ENCODE measurements at regions not wholly inside any gene's neighbourhood (a gene's known extent, or its start where the extent isn't known, plus 50 kb on each side); places are given as distances from the start of the nearest gene placed in this dataset.
"Not testable (repeated sequence)": the region's sequence is repeated elsewhere in the genome, so short reads cannot be mapped to it uniquely, and the experiment has no call there.

DNA sequence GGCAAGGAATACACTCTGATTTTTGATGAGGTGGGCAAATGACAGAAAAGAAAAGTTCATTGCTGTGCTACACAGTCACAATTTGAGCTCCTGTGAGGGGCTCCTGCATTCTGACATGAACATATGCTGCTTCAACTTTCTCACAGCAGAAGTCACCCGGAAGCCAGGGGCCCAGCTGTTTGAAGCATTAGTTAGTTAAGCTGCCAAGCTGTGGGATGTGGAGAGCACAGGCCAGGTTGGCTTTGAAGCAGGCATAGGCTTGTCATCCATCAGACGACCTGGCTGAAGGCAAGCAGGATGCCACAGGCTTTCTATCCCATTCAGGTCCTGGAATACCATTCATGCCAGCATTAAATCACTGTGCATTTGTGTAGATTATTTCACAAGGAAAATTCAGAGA, 63.1 kb downstream of the MTNR1B start:
- no peak for DNase-seq

DNA sequence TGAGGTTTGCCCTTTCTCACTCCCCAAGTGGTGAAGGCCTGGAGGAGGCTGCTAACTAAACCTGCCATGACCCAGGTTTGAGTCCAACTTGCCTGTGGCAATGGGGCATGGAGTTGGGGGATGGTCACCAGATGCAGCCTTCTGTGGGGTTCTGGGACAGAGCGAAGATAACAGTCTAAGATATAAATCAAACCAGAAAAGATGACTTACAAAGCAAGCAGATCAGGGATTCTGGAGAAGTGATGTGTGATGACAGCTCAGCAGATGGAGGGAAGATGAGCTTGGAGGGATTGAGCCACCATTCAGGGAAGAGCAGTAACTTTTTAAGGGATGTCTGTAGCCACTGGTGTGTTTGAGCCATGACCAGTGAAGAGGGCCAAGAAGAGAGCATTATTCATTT, 63.6 kb downstream of the MTNR1B start:
- no peak for DNase-seq

GRCh38 chr11:93034031-93034722, 64.7 kb downstream of the MTNR1B start:
- DNase-seq: no peak

- no peak for DNase-seq
Measured at GRCh38 chr11:93034723-93035039, 65.2 kb downstream of the MTNR1B start.

DNA sequence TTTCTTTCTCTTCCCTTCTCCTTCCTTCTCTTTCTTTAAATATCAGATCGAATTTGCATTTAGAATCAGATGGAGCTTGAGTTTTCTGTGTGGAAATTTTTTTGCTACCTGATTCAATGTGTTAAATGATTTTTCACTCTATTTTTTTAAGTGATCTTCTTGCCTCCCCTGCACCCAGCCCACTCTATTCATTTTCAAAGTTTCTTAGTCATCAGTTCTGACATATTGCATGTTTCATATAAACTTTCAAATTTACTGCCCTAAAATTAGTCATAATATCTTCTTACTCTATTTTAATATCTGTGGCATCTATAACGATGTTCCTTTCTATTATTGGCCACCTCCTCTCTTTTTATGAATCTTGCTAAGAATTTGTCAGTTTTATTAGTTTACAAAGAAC, 69.1 kb downstream of the MTNR1B start:
- no peak for DNase-seq

DNA sequence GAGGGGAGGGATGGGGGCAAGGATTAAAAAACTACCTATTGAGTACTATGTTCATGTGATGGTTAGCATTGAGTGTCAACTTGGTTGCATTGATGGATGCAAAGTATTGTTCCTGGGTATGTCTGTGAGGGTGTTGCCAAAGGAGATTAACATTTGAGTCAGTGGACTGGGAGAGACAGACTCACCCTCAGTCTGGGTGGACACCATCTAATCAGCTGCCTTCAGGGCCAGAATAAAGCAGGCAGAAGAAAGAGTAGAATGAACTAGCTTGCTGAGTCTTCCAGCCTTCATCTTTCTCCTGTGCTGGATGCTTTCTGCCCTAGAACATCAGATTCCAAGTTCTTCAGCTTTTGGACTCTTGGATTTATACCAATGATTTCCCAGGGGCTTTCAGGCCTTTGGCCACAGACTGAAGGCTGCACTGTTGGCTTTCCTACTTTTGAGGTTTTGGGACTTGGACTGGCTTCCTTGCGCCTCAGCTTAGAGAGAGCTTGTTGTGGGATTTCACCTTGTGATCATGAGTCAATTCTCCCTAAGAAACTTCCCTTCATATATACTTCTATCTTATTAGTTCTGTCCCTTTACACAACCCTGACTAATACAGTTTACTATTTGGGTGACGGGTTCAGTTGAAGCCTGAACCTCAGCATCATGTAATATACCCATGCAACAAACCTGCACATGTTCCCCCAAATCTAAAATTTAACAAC, 70.2 kb downstream of the MTNR1B start:
- DNase-seq: no peak

DNA sequence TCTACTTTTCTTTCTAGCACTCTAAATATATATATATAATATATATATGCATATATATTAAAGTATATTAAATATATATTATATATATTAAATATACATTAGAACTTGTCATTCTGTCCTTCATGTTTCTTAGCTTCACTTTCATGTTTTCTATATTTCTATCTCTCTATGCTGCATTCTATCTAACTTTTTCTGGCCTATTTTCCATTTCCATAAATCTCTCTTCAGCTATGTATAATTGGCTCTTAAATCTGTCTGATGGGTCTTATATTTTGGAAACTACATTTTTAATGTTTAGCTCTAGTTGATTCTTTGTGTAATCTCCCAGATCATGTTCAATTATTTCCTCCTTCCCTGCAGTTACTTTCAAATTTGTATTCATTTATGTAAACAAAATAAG, 72.2 kb downstream of the MTNR1B start:
- DNase-seq: no peak

- not testable (repeated sequence) for DNase-seq
Measured at GRCh38 chr11:93043186-93043585, 73.7 kb downstream of the MTNR1B start.

DNA sequence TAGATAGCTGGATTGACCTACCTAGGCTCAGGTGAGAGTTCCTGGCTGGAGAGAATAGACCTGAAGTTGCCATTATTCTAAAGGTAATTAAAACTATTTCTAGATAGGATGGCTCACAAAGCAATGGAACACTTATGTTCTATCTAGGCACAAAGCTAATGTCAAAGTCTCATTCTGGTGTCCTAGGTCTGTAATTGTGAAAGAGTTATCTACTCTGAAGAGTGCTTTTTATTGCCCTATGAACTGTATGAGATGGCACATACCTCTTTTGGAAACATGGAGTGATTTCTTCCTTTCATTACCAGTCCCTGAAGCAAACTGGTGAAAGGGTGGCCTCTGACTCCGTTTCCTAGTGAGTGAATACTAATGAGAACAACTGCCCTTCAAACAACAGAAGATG, 80.3 kb downstream of the MTNR1B start:
- DNase-seq: no peak

- DNase-seq: no peak
Measured at GRCh38 chr11:93051186-93051585, 81.7 kb downstream of the MTNR1B start.

- DNase-seq: no peak
Measured at GRCh38 chr11:93053864-93054263, 84.4 kb downstream of the MTNR1B start.

- DNase-seq: no peak
Measured at GRCh38 chr11:93054279-93054678, 84.8 kb downstream of the MTNR1B start.

- peak; percentile 72 for DNase-seq
Measured at GRCh38 chr11:93054881-93055280, 85.4 kb downstream of the MTNR1B start.

DNA sequence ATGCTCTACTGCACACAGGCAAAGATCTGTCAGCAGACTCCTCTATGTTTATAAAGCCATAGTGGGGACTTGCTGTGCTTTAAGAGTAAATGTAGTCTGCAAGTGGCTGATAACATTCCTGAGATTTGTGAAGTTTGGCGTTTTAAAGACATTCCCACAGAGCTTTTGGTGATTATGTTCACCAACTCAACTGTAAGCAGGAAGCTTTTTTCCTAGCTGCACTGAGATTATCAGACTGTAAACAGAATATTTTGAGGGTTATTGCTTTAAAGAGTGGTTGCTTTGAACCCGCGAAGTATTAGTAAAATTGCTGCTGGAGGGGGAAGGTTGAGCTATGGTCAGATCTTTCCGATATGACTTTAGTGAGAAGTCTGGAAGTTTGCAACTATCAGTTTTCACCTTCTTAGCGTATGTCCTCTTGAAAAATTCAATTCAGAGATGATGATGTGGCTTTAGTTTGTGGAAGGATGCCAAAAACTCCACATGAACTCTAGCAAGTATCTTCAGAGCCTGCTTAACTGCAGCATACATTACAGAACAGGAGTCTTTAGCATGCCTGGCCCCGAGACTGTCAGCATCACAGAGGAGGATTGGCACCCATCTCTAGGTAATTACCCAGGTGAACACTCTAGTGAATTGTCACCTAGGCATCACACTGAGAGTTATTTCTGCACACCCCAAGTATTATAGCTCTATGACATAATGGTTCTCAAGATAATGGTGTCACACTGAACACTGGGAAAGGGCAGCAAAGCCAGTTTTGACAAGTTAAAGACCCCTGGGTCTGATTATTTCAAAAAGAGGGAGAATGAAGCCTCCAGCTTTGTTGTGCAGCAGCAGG, 89.9 kb downstream of the MTNR1B start:
- no peak for DNase-seq

- DNase-seq: no peak
Measured at GRCh38 chr11:93063086-93063485, 93.6 kb downstream of the MTNR1B start.

DNA sequence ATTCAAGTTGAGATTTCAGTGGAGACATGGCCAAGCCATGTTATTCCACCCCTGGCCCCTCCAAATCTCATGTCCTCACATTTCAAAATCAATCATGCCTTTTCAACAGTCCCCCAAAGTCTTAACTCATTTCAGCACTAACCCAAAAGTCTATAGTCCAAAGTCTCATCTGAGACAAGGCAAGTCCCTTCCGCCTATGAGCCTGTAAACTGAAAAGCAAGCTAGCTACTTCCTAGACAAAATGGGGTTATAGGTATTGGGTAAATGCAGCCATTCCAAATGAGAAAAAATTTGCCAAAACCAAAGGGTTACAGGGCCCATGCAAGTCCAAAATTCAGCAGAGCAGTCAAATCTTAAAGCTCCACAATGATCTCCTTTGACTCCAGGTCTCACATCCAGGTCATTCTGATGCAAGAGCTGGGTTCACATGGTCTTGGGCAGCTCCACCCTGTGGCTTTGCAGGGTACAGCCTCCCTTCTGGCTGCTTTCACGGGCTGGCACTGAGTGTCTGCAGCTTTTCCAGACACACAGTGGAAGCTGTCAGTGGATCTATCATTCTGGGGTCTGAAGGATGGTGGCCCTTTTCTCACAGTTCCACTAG, 95.7 kb downstream of the MTNR1B start:
- DNase-seq: not testable (repeated sequence)

GRCh38 chr11:93067881-93068390, 98.5 kb downstream of the MTNR1B start:
- DNase-seq: no peak

GRCh38 chr11:93072229-93072914, 102.9 kb downstream of the MTNR1B start:
- DNase-seq: no peak

DNA sequence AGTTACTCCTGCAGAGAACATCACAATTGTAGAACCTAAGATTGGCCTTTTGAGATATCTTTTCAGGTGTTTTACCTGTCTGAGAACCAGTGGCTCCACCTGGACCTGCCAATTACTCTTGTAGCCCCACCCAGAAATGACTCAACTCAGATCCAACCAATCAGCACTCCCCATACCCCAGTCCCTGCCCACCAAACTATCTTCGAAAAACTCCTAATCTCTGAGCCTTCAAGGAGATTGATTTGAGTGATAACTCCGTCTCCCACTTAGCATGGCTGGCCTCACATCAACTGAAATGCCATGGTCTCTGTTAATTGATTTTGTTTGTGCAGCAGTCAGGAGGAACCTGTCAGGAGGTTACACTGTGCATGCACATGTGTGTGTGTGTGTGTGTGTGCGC, 103.6 kb downstream of the MTNR1B start:
- no peak for DNase-seq

DNA sequence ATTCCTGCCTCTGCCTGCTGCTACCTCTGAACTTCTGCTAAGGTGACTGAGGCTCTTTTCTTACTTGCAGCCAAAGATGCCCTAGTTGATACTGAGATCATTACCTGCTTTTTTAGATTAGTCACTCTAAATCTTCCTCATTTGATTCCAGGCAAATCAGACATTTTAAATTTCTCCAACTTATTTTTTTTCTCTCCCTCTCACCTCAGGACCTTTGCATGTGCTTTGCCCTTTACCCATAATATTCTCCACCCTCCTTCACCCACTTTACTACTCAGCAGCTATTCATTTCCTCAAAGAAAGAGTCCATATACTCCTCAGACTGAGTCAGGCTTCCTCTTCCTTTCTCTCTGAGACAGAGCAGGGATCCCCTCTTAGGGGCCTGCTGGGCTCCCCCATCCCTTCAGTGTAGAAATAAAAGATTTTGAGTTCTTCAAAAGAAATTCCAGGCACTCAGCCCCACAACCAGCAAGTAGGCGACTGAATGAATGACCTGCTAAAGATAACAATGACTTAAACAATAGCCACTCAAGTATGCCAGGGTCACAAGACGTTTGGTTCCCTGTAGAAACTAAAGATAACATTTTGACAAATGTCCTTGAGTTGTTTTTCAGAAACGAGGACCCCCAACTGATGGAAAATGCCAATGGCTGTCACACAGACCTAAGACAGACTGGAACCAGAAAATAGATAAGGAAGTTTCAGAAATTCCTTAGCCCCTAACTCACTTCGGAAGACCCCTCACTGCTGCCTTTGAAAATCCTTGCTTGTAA, 104.2 kb downstream of the MTNR1B start:
- DNase-seq: no peak

DNA sequence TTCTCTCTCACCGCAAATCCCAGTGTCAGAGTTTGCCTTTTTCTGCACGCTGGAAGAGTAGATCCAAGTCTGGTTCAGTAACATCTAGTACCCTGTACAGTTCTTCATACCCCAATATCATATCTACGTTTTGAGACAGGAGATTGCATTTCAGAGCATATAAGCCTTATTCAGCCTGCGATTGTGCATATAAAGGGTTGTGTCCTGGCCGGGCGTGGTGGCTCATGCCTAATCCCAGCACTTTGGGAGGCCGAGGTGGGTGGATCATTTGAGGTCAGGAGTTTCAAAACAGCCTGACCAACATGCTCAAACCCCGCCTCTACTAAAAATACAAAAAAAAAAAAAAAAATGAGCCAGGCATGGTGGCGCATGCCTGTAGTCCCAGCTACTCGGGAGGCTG, 104.9 kb downstream of the MTNR1B start:
- no peak for DNase-seq

DNA sequence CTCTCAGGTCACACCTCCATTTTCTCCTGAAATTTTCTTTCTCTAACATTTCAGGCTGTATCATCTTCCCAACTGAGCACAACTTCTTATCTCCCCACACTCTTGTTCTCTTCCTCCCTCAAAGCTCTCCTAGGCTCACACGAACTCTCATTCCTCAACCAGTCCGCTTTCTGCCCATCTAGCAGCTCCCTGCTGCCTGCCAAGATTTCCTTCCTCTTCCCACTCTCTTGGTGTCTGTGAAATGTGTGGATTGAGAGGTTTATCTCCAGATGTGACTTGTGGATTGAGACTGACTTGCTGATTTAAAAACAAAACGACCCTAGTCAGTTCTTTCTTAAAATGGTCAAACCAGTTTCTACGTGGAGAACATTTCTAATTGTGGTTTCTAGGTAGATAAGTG, 106.3 kb downstream of the MTNR1B start:
- no peak for DNase-seq

Data from inflammatory macrophage treated with lipopolysaccharide for 4 hours (primary cell).